Thyroid gland (tissue), 4 donors: ENCODE measurements at regions not wholly inside any gene's neighbourhood (a gene's known extent, or its start where the extent isn't known, plus 50 kb on each side); places are given as distances from the start of the nearest gene placed in this dataset.

Source experiments
- DNase-seq, 2 donors: peaks; one replicate each; pipeline ENCODE4 v3.0.0-alpha.2; 2019
- H3K27ac ChIP-seq, 3 donors: fragments of 200-600 bp; sonication (generic); 1 replicate in 2 of 3; 2 replicates in 1 of 3; pipeline ENCODE4 v1.5.1; 2016 to 2019; ENCODE audit warnings: mild to moderate bottlenecking in 1 of 3, moderate library complexity in 1 of 3
- H3K27me3 ChIP-seq: fragments of 200-600 bp; sonication (generic); one replicate; pipeline ENCODE4 v1.5.1; 2019
- H3K36me3 ChIP-seq, 2 donors: fragments of 200-600 bp; sonication (generic); one replicate each; pipeline ENCODE4 v1.5.1; 2016 to 2019
- H3K4me1 ChIP-seq, 2 donors: fragments of 200-600 bp; sonication (generic); one replicate each; pipeline ENCODE4 v1.5.1; 2017 to 2019
- H3K4me3 ChIP-seq, 3 donors: fragments of 200-600 bp; sonication (generic); replicated peaks in 1 of 3; 1 replicate in 2 of 3; 2 replicates in 1 of 3; pipeline ENCODE4 v1.5.1; 2016; ENCODE audit warnings: mild to moderate bottlenecking in 1 of 3
- H3K9me3 ChIP-seq: fragments of 200-600 bp; sonication (generic); one replicate; pipeline ENCODE4 v1.5.1; 2017
- POLR2A ChIP-seq, 2 donors: fragments of 450-650 bp; IDR thresholded peaks; one replicate each; pipeline ENCODE4 v1.6.1; 2017; ENCODE audit warnings: antibody characterized with exemption in 2 of 2, mild to moderate bottlenecking in 2 of 2, moderate library complexity in 1 of 2
- WGBS, 2 donors: methylation state at CpG; one replicate each; pipeline ENCODE4 v1.1.5; 2017; 5-methylcytosine and 5-hydroxymethylcytosine counted together
- intact Hi-C: fragments of 100-400 bp; cut with DNase I; formaldehyde crosslinking; loops from one replicate; pipeline ENCODE4 v1.15.1; 2023
- TF ChIP-seq, protein P1 (sequence below), 6 experiments: fragments of 200-600 bp in 3 of 6; fragments of 450-650 bp in 3 of 6; sonication (generic) in 3 of 6; IDR thresholded peaks; one replicate each; pipeline ENCODE4 v1.5.1; 2016 to 2019; ENCODE audit warnings: antibody characterized with exemption in 6 of 6, mild to moderate bottlenecking in 2 of 6, inconsistent platforms in 1 of 6, moderate library complexity in 1 of 6

GRCh38 chr14:34024768-34025144, 73.9 kb upstream of the EGLN3 start:
- WGBS, 2 donors, result 37 to 94% methylated on average over 2 of the region's 2 CpGs
- no peak for TF ChIP-seq POLR2A (IDR thresholded peaks at IDR 0.05)
- TF ChIP-seq, protein P1, sequence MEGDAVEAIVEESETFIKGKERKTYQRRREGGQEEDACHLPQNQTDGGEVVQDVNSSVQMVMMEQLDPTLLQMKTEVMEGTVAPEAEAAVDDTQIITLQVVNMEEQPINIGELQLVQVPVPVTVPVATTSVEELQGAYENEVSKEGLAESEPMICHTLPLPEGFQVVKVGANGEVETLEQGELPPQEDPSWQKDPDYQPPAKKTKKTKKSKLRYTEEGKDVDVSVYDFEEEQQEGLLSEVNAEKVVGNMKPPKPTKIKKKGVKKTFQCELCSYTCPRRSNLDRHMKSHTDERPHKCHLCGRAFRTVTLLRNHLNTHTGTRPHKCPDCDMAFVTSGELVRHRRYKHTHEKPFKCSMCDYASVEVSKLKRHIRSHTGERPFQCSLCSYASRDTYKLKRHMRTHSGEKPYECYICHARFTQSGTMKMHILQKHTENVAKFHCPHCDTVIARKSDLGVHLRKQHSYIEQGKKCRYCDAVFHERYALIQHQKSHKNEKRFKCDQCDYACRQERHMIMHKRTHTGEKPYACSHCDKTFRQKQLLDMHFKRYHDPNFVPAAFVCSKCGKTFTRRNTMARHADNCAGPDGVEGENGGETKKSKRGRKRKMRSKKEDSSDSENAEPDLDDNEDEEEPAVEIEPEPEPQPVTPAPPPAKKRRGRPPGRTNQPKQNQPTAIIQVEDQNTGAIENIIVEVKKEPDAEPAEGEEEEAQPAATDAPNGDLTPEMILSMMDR (IDR thresholded peaks at IDR 0.05), result no peak

GRCh38 chr14:34023824-34024767, 73.2 kb upstream of the EGLN3 start:
- 79 to 93% methylated on average over 13 of the region's 13 CpGs for WGBS, 2 donors
- no peak for DNase-seq
- no peaks in the 10 kb centered on the region for H3K4me1 ChIP-seq
- no peak for TF ChIP-seq POLR2A (IDR thresholded peaks at IDR 0.05)
- TF ChIP-seq, protein P1 (IDR thresholded peaks at IDR 0.05), result no peak
- no peaks in the 10 kb centered on the region for H3K36me3 ChIP-seq
- H3K9me3 ChIP-seq, result no peaks in the 10 kb centered on the region
- H3K27ac ChIP-seq, result no peak overlapping the region
- intact Hi-C loops, result no loop called here
- H3K4me3 ChIP-seq, result no peak overlapping the region
- H3K27me3 ChIP-seq, result no peaks in the 10 kb centered on the region

More at GRCh38 chr14:34024768-34025144, 73.9 kb upstream of the EGLN3 start:
- H3K4me3 ChIP-seq, result no peak overlapping the region
- no peak for DNase-seq
- no peaks in the 10 kb centered on the region for H3K4me1 ChIP-seq
- no peaks in the 10 kb centered on the region for H3K27me3 ChIP-seq
- intact Hi-C loops, result no loop called here
- H3K9me3 ChIP-seq, result no peaks in the 10 kb centered on the region
- H3K36me3 ChIP-seq, result no peaks in the 10 kb centered on the region
- H3K27ac ChIP-seq, result no peak overlapping the region

- Histone ChIP-seq H3K27me3 (no peaks in the 10 kb centered on the region), H3K36me3 (no peaks in the 10 kb centered on the region), H3K9me3 (no peaks in the 10 kb centered on the region), H3K4me1 (no peaks in the 10 kb centered on the region), H3K27ac (no peak overlapping the region), H3K4me3 (no peak overlapping the region)
- TF ChIP-seq, protein P1 (IDR thresholded peaks at IDR 0.05), result no peak
- no peak for TF ChIP-seq POLR2A (IDR thresholded peaks at IDR 0.05)
- 88 to 97% methylated on average over 3 of the region's 3 CpGs for WGBS, 2 donors
- DNase-seq, result no peak
- intact Hi-C loops, result no loop called here
Measured at GRCh38 chr14:34021096-34021495, 70.2 kb upstream of the EGLN3 start.

DNA sequence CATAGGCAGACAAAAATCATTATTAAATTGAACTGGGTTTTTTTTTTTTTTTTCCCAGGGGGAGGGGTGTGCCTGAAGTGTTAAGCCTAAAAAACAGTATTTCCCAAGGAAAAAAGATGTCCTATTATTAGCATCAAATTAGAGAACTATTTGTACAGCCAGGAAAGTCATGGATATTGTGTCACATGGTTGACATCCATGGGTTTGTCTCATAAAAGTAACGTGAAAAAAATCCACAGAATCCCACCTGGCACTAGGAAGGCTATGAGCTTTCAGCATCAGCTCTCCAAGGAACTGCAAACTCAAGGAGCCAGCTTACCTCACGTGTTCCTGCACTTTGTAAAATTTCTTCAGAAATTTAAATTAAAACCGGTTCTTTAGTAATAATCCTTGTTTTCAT, 69.1 kb upstream of the EGLN3 start:
- intact Hi-C loops, result no loop called here
- H3K4me3 ChIP-seq, result no peak overlapping the region
- H3K9me3 ChIP-seq, result no peaks in the 10 kb centered on the region
- H3K36me3 ChIP-seq, result no peaks in the 10 kb centered on the region
- DNase-seq, result no peak
- 89 to 90% methylated on average over 3 of the region's 3 CpGs for WGBS, 2 donors
- H3K27ac ChIP-seq, result no peak overlapping the region
- H3K27me3 ChIP-seq, result no peaks in the 10 kb centered on the region
- TF ChIP-seq POLR2A (IDR thresholded peaks at IDR 0.05), result no peak
- TF ChIP-seq, protein P1 (IDR thresholded peaks at IDR 0.05), result no peak
- no peaks in the 10 kb centered on the region for H3K4me1 ChIP-seq

DNA sequence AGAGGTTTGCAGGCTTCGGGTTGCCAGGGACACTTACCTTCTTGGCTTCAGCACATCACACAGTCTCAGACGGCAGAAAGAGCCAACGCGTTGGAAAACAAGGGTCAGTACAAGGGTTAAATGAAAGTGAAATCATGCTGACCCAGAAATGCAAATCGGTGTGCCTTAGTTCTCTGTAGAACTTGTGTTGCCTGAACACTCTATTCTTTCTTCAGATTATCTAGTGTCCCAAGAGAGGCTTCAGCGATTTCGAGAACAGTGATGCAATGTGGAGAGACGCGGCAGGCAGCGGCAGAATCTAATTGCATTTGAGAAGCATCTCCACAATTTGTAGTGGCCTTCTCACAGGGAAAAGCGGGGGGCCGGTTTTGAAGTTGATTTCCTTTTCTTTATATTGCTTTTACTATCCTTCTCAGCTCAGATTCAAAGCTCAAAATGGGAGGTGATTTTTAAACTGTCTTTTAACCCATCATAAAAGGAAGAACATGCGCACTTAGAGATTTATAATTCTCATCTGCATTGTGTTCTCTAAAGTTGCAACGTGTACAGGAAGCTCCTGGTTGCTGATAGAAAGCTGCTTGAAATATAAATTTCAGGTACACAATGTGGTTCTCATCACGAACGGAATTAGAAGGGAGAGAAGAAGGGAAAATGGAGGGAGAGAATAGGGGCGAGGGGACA, 67.8 kb upstream of the EGLN3 start:
- TF ChIP-seq, protein P1 (IDR thresholded peaks at IDR 0.05), result no peak
- TF ChIP-seq POLR2A (IDR thresholded peaks at IDR 0.05), result no peak
- intact Hi-C loops, result no loop called here
- no peaks in the 10 kb centered on the region for H3K36me3 ChIP-seq
- H3K27me3 ChIP-seq, result no peaks in the 10 kb centered on the region
- H3K4me1 ChIP-seq, result no peaks in the 10 kb centered on the region
- no peaks in the 10 kb centered on the region for H3K9me3 ChIP-seq
- no peak overlapping the region for H3K4me3 ChIP-seq
- DNase-seq, result no peak
- whole genome bisulfite sequencing, 2 donors, result 40 to 59% methylated on average over 17 of the region's 17 CpGs
- no peak overlapping the region for H3K27ac ChIP-seq
